EL (cell line): ENCODE measurements at regions not wholly inside any gene's neighbourhood (a gene's known extent, or its start where the extent isn't known, plus 50 kb on each side); places are given as distances from the start of the nearest gene placed in this dataset.
"Not testable (repeated sequence)": the region's sequence is repeated elsewhere in the genome, so short reads cannot be mapped to it uniquely, and the experiment has no call there.

Source experiments
- DNase-seq: peaks from one replicate; pipeline ENCODE4 v3.0.0-alpha.2; 2016

GRCh38 chr6:67722861-67723261, 912.2 kb upstream of the ADGRB3 start:
- DNase-seq: no peak

- no peak for DNase-seq
Measured at GRCh38 chr6:67717281-67717680, 917.8 kb upstream of the ADGRB3 start.

GRCh38 chr6:67706388-67706787, 928.7 kb upstream of the ADGRB3 start:
- no peak for DNase-seq

GRCh38 chr6:67698534-67698933, 936.5 kb upstream of the ADGRB3 start:
- no peak for DNase-seq

- DNase-seq: no peak
Measured at GRCh38 chr6:67694127-67694526, 941.0 kb upstream of the ADGRB3 start.

GRCh38 chr6:67689329-67689728, 945.8 kb upstream of the ADGRB3 start:
- DNase-seq: no peak

- peak; percentile 7 for DNase-seq
Measured at GRCh38 chr6:67687396-67687795, 947.7 kb upstream of the ADGRB3 start.

GRCh38 chr6:67686225-67686624, 948.9 kb upstream of the ADGRB3 start:
- not testable (repeated sequence) for DNase-seq

GRCh38 chr6:67683960-67684359, 951.1 kb upstream of the ADGRB3 start:
- DNase-seq: peak; percentile 41

- DNase-seq: peak; percentile 17
Measured at GRCh38 chr6:67680297-67680932, 954.7 kb upstream of the ADGRB3 start.

GRCh38 chr6:67679566-67680296, 955.4 kb upstream of the ADGRB3 start:
- no peak for DNase-seq

- DNase-seq: no peak
Measured at GRCh38 chr6:67676892-67677291, 958.2 kb upstream of the ADGRB3 start.

- no peak for DNase-seq
Measured at GRCh38 chr6:67667637-67668422, 967.3 kb upstream of the ADGRB3 start.

- DNase-seq: no peak
Measured at GRCh38 chr6:67666177-67666964, 968.7 kb upstream of the ADGRB3 start.

- DNase-seq: no peak
Measured at GRCh38 chr6:67664942-67665341, 970.1 kb upstream of the ADGRB3 start.

- DNase-seq: no peak
Measured at GRCh38 chr6:67663105-67663895, 971.8 kb upstream of the ADGRB3 start.

GRCh38 chr6:67653561-67653960, 981.5 kb upstream of the ADGRB3 start:
- no peak for DNase-seq

- DNase-seq: no peak
Measured at GRCh38 chr6:67646550-67646949, 988.5 kb upstream of the ADGRB3 start.

GRCh38 chr6:67643281-67643680, 991.8 kb upstream of the ADGRB3 start:
- no peak for DNase-seq

GRCh38 chr6:67642582-67642981, 992.5 kb upstream of the ADGRB3 start:
- DNase-seq: no peak

GRCh38 chr6:67640484-67640883, 994.6 kb upstream of the ADGRB3 start:
- DNase-seq: no peak

- DNase-seq: no peak
Measured at GRCh38 chr6:67639161-67639560, 995.9 kb upstream of the ADGRB3 start.
